PC-9 (cell line): ENCODE measurements at regions not wholly inside any gene's neighbourhood (a gene's known extent, or its start where the extent isn't known, plus 50 kb on each side); places are given as distances from the start of the nearest gene placed in this dataset.

Source experiments
- BruUV-seq: library from RNA; stranded (reverse); fragments of 400-500 nt; replicated peaks from 2 replicates; lab custom pipeline; 2021; lab: Mats Ljungman, UMichigan
- CTCF ChIA-PET: fragments of 300-600 bp; sonication (Branson Sonifier 250); formaldehyde crosslinking; loops from one replicate; lab custom pipeline; 2022; ENCODE audit warnings: antibody characterized with exemption; lab: Charles Lee
- POLR2A ChIA-PET: fragments of 300-600 bp; sonication (Branson Sonifier 250); formaldehyde crosslinking; loops from one replicate; lab custom pipeline; 2022; ENCODE audit warnings: antibody characterized with exemption; ENCODE audit not compliant: unreplicated experiment; lab: Charles Lee
- DNase-seq, 2 experiments: peaks; one replicate each; pipeline versions ENCODE4 v3.0.0 to v3.0.0-alpha.2; 2015 to 2022; ENCODE audit warnings: mixed read lengths in 1 of 2
- H2AFZ ChIP-seq: fragments of 200-600 bp; sonication (generic); 2 replicates; pipeline ENCODE4 v1.8.1; 2017; ENCODE audit warnings: antibody characterized with exemption
- H3F3A ChIP-seq: fragments of 200-600 bp; sonication (generic); 2 replicates; pipeline ENCODE4 v1.8.1; 2017; ENCODE audit warnings: antibody characterized with exemption, mild to moderate bottlenecking, low read depth; ENCODE audit not compliant: insufficient read depth
- H3K27ac ChIP-seq: fragments of 200-600 bp; sonication (generic); 2 replicates; pipeline ENCODE4 v1.6.1; 2016; ENCODE audit warnings: mixed run types
- H3K27me3 ChIP-seq: fragments of 200-600 bp; sonication (generic); 2 replicates; pipeline ENCODE4 v1.6.1; 2016; ENCODE audit warnings: low read depth, mixed run types; ENCODE audit not compliant: insufficient read depth
- H3K36me3 ChIP-seq: fragments of 200-600 bp; sonication (generic); 2 replicates; pipeline ENCODE4 v1.6.1; 2016; ENCODE audit warnings: low read depth, mixed run types
- H3K4me1 ChIP-seq: fragments of 200-600 bp; sonication (generic); replicated peaks from 2 replicates; pipeline ENCODE4 v1.6.1; 2016; ENCODE audit warnings: mixed run types; ENCODE audit not compliant: insufficient read depth
- H3K4me2 ChIP-seq: fragments of 200-600 bp; sonication (generic); 2 replicates; pipeline ENCODE4 v1.6.1; 2017; ENCODE audit warnings: mixed run types
- H3K4me3 ChIP-seq: fragments of 200-600 bp; sonication (generic); 2 replicates; pipeline ENCODE4 v1.6.1; 2016; ENCODE audit warnings: mixed run types
- H3K79me2 ChIP-seq: fragments of 200-600 bp; sonication (generic); 2 replicates; pipeline ENCODE4 v1.6.1; 2017; ENCODE audit warnings: low read depth, mixed run types
- H3K9me2 ChIP-seq: fragments of 200-600 bp; sonication (generic); 2 replicates; pipeline ENCODE4 v1.8.1; 2017; ENCODE audit warnings: mild to moderate bottlenecking; ENCODE audit not compliant: insufficient read depth
- H3K9me3 ChIP-seq: fragments of 200-600 bp; sonication (generic); 2 replicates; pipeline ENCODE4 v1.8.1; 2016; ENCODE audit warnings: low read depth; ENCODE audit not compliant: insufficient read depth
- H4K20me1 ChIP-seq: fragments of 200-600 bp; sonication (generic); 2 replicates; pipeline ENCODE4 v1.8.1; 2017; ENCODE audit not compliant: insufficient read depth
- EZH2 ChIP-seq: fragments of 200-600 bp; sonication (generic); IDR thresholded peaks from 2 replicates; pipeline ENCODE4 v1.8.0; 2017; ENCODE audit warnings: antibody characterized with exemption, low read depth
- intact Hi-C: fragments of 100-400 bp; cut with micrococcal nuclease; formaldehyde crosslinking; loops from one replicate; pipeline ENCODE4 v1.10.0; 2022; ENCODE audit not compliant: unreplicated experiment
- TF ChIP-seq, protein P1 (sequence below): fragments of 200-600 bp; sonication (generic); conservative IDR thresholded peaks from 2 replicates; pipeline ENCODE4 v1.6.1; 2017; ENCODE audit warnings: mixed run types, antibody characterized with exemption, mild to moderate bottlenecking, moderate library complexity

DNA sequence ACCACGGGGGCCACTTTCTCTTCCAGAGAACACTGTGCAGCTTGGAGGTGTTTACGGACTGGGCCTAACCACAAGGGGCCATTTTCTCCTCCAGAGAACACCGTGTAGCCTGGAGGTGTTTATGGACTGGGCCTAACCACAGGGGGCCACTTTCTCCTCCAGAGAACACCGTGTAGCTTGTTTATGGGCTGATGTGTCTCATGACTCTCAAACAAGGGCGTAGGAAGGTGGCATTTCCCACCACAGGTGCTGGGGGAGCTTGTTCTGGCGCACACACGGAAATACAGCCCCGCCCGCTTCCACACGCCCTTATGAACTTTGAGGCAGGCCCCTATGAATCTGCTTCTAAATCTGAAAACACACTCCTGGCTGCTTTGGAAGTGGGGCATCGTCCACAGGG, 174.6 kb upstream of the SFSWAP start:
- DNase-seq: no peak
- H3K4me3 ChIP-seq: no peak overlapping the region
- H3K9me3 ChIP-seq: no peaks in the 10 kb centered on the region; the same call in 1 of the 2 replicates
- no peaks in the 10 kb centered on the region for H3F3A ChIP-seq
- no peaks in the 10 kb centered on the region for H3K36me3 ChIP-seq
- ChIA-PET CTCF (no interaction called here), POLR2A (no interaction called here)
- intact Hi-C loops: no loop called here
- no peaks in the 10 kb centered on the region for H4K20me1 ChIP-seq
- H3K4me2 ChIP-seq: no peak overlapping the region
- no peaks in the 10 kb centered on the region for H3K79me2 ChIP-seq
- H3K27ac ChIP-seq: no peak overlapping the region
- H3K4me1 ChIP-seq: no peaks in the 10 kb centered on the region
- peaks cover 72% of the 10 kb centered on the region for H3K27me3 ChIP-seq
- TF ChIP-seq, protein P1, sequence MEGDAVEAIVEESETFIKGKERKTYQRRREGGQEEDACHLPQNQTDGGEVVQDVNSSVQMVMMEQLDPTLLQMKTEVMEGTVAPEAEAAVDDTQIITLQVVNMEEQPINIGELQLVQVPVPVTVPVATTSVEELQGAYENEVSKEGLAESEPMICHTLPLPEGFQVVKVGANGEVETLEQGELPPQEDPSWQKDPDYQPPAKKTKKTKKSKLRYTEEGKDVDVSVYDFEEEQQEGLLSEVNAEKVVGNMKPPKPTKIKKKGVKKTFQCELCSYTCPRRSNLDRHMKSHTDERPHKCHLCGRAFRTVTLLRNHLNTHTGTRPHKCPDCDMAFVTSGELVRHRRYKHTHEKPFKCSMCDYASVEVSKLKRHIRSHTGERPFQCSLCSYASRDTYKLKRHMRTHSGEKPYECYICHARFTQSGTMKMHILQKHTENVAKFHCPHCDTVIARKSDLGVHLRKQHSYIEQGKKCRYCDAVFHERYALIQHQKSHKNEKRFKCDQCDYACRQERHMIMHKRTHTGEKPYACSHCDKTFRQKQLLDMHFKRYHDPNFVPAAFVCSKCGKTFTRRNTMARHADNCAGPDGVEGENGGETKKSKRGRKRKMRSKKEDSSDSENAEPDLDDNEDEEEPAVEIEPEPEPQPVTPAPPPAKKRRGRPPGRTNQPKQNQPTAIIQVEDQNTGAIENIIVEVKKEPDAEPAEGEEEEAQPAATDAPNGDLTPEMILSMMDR: no peak
- TF ChIP-seq EZH2: no peak
- no peak overlapping the region for H2AFZ ChIP-seq
- BruUV-seq: no TSS peak
- H3K9me2 ChIP-seq: no peaks in the 10 kb centered on the region

- Histone ChIP-seq H3K27me3 (peaks cover 68% of the 10 kb centered on the region), H3K79me2 (no peaks in the 10 kb centered on the region), H3K4me3 (no peak overlapping the region), H3K9me3 (no peaks in the 10 kb centered on the region; the same call in 1 of the 2 replicates), H3K9me2 (no peaks in the 10 kb centered on the region), H3K27ac (no peak overlapping the region), H2AFZ (no peak overlapping the region), H3K36me3 (no peaks in the 10 kb centered on the region), H3K4me2 (no peak overlapping the region), H4K20me1 (no peaks in the 10 kb centered on the region), H3F3A (no peaks in the 10 kb centered on the region), H3K4me1 (no peaks in the 10 kb centered on the region)
- no peak; the same call in 1 of the 2 replicates for TF ChIP-seq EZH2
- TF ChIP-seq, protein P1: no peak
- BruUV-seq: no TSS peak
- ChIA-PET CTCF (no interaction called here), POLR2A (no interaction called here)
- DNase-seq: no peak
- intact Hi-C loops: no loop called here
These were observed 174.1 kb upstream of the SFSWAP start for GRCh38 chr12:131536766-131537165.

- no peak for DNase-seq
- Histone ChIP-seq H4K20me1 (no peaks in the 10 kb centered on the region), H2AFZ (no peak overlapping the region), H3K4me2 (no peak overlapping the region), H3K4me3 (no peak overlapping the region), H3K9me2 (no peaks in the 10 kb centered on the region), H3F3A (no peaks in the 10 kb centered on the region), H3K27ac (no peak overlapping the region), H3K9me3 (no peaks in the 10 kb centered on the region; the same call in 1 of the 2 replicates), H3K27me3 (peaks cover 62% of the 10 kb centered on the region), H3K36me3 (no peaks in the 10 kb centered on the region), H3K4me1 (no peaks in the 10 kb centered on the region), H3K79me2 (no peaks in the 10 kb centered on the region)
- intact Hi-C loops: no loop called here
- ChIA-PET POLR2A (no interaction called here), CTCF (no interaction called here)
- TF ChIP-seq, protein P1: no peak
- TF ChIP-seq EZH2: no peak
- no TSS peak for BruUV-seq
These were observed 173.5 kb upstream of the SFSWAP start for GRCh38 chr12:131537267-131537958.
